Ishikawa (cell line): ENCODE measurements at regions not wholly inside any gene's neighbourhood (a gene's known extent, or its start where the extent isn't known, plus 50 kb on each side); places are given as distances from the start of the nearest gene placed in this dataset.

Experiments used
- CREB1 ChIP-seq: IDR thresholded peaks from 2 replicates; pipeline ENCODE4 v1.6.1; 2012; ENCODE audit warnings: low read depth
- EGR1 ChIP-seq: IDR thresholded peaks from 2 replicates; pipeline ENCODE4 v1.6.1; 2012
- EP300 ChIP-seq: IDR thresholded peaks from 2 replicates; pipeline ENCODE4 v1.6.1; 2012; ENCODE audit warnings: borderline replicate concordance
- NFIC ChIP-seq: IDR thresholded peaks from 2 replicates; pipeline ENCODE4 v1.6.1; 2012
- RAD21 ChIP-seq: IDR thresholded peaks from 2 replicates; pipeline ENCODE4 v1.6.1; 2012; ENCODE audit warnings: low read depth
- TCF12 ChIP-seq: IDR thresholded peaks from 2 replicates; pipeline ENCODE4 v1.6.1; 2012; ENCODE audit warnings: low read depth
- YY1 ChIP-seq: IDR thresholded peaks from 2 replicates; pipeline ENCODE4 v1.6.1; 2012; ENCODE audit warnings: low read depth
- TF ChIP-seq, protein P1 (sequence below): IDR thresholded peaks from 2 replicates; pipeline ENCODE4 v1.6.1; 2012; ENCODE audit warnings: low read depth, mild to moderate bottlenecking
- TF ChIP-seq, protein P2 (sequence below): IDR thresholded peaks from 2 replicates; pipeline ENCODE4 v1.6.1; 2012
- TF ChIP-seq, protein P3 (sequence below): IDR thresholded peaks from 2 replicates; pipeline ENCODE4 v1.6.1; 2012

DNA sequence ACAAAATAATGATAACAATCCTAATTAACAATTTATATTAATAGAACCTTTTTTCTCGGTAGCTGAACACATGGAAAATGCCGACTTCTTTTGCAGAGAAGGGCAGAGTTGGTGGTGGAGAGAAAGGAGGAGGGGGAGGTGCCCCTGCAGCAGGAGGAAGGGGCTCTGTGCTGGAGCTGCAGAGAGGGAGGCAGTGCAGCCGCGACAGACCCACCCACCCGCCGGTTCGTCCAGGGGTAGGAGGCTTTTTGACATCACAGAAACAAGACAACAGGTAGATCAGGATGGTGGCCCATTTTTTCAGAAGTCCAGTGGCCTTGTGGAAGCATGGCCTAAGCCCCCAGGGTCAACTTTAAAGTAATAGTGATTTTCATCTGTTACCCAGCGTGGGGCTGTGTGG is 321.1 kb upstream of the SALL3 start:
- TF ChIP-seq, protein P1, sequence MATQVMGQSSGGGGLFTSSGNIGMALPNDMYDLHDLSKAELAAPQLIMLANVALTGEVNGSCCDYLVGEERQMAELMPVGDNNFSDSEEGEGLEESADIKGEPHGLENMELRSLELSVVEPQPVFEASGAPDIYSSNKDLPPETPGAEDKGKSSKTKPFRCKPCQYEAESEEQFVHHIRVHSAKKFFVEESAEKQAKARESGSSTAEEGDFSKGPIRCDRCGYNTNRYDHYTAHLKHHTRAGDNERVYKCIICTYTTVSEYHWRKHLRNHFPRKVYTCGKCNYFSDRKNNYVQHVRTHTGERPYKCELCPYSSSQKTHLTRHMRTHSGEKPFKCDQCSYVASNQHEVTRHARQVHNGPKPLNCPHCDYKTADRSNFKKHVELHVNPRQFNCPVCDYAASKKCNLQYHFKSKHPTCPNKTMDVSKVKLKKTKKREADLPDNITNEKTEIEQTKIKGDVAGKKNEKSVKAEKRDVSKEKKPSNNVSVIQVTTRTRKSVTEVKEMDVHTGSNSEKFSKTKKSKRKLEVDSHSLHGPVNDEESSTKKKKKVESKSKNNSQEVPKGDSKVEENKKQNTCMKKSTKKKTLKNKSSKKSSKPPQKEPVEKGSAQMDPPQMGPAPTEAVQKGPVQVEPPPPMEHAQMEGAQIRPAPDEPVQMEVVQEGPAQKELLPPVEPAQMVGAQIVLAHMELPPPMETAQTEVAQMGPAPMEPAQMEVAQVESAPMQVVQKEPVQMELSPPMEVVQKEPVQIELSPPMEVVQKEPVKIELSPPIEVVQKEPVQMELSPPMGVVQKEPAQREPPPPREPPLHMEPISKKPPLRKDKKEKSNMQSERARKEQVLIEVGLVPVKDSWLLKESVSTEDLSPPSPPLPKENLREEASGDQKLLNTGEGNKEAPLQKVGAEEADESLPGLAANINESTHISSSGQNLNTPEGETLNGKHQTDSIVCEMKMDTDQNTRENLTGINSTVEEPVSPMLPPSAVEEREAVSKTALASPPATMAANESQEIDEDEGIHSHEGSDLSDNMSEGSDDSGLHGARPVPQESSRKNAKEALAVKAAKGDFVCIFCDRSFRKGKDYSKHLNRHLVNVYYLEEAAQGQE = no peak
- TF ChIP-seq EP300 (no peak), YY1 (no peak), RAD21 (no peak), EGR1 (no peak), CREB1 (no peak), NFIC (no peak), TCF12 (no peak)
- TF ChIP-seq, protein P2, sequence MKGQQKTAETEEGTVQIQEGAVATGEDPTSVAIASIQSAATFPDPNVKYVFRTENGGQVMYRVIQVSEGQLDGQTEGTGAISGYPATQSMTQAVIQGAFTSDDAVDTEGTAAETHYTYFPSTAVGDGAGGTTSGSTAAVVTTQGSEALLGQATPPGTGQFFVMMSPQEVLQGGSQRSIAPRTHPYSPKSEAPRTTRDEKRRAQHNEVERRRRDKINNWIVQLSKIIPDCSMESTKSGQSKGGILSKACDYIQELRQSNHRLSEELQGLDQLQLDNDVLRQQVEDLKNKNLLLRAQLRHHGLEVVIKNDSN = no peak
- TF ChIP-seq, protein P3, sequence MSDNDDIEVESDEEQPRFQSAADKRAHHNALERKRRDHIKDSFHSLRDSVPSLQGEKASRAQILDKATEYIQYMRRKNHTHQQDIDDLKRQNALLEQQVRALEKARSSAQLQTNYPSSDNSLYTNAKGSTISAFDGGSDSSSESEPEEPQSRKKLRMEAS = no peak
